ELF-1 (cell line): ENCODE measurements at regions not wholly inside any gene's neighbourhood (a gene's known extent, or its start where the extent isn't known, plus 50 kb on each side); places are given as distances from the start of the nearest gene placed in this dataset.
A peak's percentile ranks its signal among the peaks of the same experiment; 100 is the strongest.

ENCODE experiments used
- DNase-seq: peaks from one replicate; pipeline ENCODE4 v3.0.0-alpha.2; 2016; ENCODE audit warnings: low read depth, low spot score

- no peak for DNase-seq
Observed at GRCh38 chr3:13266005-13266404, 154.1 kb downstream of the NUP210 start.

DNA sequence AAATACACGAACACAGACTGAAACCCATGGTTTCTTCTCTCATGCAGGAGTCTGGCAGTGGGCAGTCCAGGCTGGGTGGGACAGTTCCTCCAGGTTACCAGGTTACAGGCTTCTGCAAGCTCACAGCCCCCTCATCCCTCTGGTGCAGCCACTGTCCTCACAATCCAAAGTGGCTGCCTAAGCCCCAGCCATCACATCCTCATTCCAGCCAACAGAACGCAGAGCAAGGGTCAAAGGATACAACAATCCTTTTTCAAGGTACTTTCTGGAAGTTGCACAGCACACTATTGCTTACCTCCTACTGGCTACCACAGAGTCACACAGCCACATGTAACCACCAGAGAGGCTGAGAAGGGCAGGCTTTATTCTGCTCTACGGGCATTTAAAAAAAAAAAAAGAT is 154.6 kb downstream of the NUP210 start:
- DNase-seq = no peak

- DNase-seq = no peak
Observed at GRCh38 chr3:13265016-13265415, 155.1 kb downstream of the NUP210 start.

DNA sequence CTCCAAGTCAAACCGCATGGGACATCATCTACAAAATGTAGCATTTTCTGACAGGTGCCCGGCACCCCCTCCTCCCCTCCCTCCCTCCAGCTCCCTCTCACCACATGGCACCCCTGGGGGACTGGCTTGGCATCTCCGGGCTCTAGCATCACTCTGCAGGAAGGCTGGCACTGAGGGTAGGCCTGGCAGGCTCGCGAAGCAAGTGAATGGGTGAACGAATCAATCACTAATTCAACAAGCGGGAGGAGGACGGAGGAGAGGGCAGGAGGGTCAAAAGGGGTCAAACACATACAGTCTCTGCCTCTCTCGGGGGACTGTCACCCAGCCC is 155.7 kb downstream of the NUP210 start:
- no peak for DNase-seq

GRCh38 chr3:13263770-13264467 is 156.2 kb downstream of the NUP210 start:
- peak; percentile 43 for DNase-seq

GRCh38 chr3:13262493-13263211 is 157.5 kb downstream of the NUP210 start:
- peak; percentile 32 for DNase-seq

DNA sequence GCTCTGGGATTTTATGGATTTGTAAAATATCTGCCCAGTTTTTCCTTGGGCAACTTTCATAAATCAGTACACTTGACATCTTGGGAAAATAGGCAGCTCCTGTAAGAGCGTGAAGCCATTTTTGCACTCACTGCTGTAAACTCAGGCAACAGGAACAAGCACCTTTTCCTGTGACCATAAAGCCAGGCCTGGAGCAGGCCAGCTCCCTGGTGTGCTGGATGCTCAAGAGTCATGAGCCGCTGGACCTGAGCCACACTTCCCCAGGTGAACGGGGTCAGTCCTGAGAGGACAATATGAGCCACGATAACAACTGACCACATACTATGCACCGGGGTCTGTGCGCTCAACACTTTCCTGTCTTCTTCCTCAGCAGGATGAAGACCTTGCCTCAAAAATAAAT is 158.2 kb downstream of the NUP210 start:
- DNase-seq = no peak

- no peak for DNase-seq
Observed at GRCh38 chr3:13261104-13261830, 158.9 kb downstream of the NUP210 start.

DNA sequence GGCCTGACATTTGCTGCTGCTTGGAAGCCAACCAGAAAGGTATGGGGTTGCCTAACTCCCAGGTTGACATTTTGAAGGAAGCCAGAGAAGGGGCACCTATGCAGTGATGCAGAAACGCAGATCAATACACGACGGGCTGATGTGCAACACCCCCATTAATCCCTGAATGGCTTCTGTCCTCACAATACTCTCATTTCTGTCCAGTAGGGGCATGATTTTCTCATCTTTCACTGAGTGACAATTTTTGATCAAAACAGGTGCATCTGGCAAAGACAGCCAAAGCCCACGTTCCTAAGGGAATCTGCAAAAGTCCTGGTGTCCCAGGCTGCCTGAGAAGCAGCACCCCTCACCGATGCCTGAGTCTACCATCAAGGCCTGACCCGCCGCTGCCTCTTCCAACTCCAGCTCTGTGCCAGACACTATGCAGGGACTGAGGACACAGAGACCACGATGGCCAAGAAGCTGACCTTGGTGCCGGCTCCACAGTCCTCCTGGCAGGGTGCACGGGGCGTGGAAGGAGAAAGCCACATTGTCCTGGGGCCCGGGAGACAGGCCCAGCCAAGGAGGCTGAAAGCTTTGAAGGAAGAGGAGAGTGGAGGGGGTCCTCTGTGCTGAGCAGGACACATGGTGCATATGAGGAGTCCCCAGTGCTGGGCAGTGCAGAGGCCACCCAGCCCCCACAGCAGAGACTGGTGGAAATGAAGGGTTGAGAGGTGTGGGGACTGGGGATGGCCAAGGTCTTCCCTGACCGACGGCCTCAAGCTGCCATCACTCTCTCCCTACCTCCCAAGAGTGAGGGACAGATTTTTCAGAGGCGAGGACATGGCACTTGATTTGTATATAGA is 159.6 kb downstream of the NUP210 start:
- DNase-seq = no peak

DNA sequence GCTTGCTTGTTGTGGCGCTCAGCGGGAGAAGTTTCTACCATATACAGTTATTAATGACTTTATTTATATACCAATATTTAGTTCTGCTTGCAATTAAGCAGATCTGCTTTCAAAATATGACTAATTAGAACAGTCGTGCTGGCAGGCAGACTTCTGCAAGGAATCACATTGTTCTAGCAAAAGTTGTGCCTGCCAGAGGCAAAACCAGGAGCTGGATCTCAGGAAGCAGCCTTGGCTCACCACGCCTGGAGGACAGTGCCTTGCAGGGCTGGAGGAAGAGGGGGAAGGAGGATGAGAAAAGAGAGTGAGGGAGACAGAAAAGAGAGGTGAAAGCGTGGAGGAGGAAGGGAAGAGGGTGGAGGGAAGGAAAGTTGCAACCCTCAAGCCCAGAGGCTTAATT is 160.3 kb downstream of the NUP210 start:
- no peak for DNase-seq

GRCh38 chr3:13258986-13259514 is 161.1 kb downstream of the NUP210 start:
- no peak for DNase-seq

- no peak for DNase-seq
Observed at GRCh38 chr3:13258280-13258679, 161.8 kb downstream of the NUP210 start.

DNA sequence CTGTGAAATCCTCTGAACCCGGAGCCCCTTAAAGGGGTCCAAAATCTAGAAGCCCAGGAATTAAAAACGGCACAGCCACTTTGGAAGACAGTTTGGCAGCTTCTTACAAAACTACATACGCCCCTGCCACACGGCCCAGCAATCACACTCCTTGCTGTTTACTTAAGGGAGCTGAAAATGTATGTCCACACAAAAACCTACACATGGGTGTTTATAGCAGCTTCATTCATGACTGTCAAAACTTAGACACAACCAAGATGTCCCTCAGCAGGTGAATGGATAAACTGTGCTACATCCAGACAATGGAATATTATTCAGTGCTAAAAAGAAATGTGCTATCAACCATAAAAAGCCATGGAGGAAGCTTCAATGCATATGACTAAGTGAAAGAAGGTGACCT is 162.5 kb downstream of the NUP210 start:
- no peak for DNase-seq

GRCh38 chr3:13256845-13257244 is 163.3 kb downstream of the NUP210 start:
- no peak for DNase-seq

DNA sequence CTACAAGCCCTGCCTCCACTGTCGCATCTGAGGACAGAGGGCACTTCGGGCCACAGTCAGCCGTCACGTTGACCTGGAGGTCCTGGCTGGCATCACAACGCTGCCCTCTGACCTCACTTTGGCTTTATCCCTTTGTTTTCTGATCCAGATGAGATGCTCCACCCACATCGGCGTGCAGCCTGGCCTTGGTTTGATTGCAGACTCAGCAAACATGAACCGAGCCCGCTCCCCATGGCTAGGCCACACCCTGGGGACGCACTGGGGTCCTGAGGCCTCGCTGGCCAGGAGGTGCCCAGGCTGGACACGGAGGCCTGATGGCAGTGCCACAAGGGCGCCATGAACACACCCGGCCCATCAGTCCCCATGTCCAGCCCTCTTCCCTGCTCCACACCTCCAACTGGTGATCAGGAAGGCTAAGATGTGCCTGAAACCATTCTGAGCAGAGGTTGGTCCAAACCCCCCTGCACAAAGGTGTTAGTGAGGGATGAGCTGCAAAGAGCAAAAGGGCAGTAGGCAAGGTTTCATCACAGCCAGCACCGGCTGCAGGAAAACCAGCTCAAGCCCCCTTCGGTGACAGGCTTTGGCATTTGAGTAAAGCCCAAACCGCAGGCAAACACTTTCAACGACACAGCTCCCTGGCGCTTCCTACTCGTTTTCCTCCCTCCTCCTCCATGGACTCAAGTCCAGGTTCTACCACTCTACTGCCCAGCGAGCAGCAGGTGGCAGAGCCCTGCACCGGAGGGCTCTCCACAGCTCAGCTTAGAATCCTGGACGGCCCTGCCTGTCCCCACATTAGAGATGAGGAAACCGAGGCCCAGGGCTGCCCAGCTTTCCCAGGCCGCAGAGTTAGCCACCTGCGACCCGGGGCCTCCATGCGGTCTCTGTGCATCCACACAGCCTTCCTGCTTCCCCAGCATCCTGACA is 165.8 kb downstream of the NUP210 start:
- peak; percentile 51 for DNase-seq

DNA sequence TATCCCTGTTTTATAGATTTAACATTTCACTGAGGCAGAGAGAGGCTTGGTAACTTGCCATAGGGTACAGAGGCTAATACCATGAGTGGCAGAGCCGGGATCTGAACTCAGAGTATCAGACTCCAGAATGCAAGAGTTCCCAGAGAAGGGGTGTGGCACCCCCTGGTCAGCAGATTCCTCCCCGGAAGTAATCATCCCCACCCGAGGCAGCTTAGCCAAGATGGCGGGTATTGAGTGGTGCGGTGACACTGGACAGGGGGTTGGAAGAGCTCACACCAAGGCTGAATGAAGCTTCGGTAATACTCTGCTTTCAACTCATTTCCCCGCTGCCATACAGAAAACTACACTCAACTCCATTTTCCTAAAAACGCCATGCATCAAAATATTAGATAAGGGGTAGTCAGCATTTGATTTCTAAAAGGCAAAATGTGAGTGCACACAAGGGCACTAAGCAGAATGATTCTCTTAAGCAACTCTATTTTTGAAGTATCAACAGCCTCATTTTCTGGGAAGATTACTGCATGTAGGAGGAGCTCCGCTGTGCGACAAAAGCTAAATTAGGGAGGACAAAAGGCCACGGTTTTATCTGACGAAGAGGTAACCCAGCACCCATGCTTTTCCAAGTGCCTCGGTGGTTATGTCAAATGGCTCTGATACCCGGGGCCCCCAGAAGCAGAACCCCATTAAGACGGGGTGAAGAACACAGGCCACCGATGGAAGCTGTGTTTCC is 166.7 kb downstream of the NUP210 start:
- no peak for DNase-seq

GRCh38 chr3:13252207-13252606 is 167.9 kb downstream of the NUP210 start:
- no peak for DNase-seq

GRCh38 chr3:13251166-13251903 is 168.8 kb downstream of the NUP210 start:
- no peak for DNase-seq
